ENCODE measurements at regions not wholly inside any gene's neighbourhood (a gene's known extent, or its start where the extent isn't known, plus 50 kb on each side); places are given as distances from the start of the nearest gene placed in this dataset.

- DNase-seq, result no peak
Observed at GRCh38 chr9:16025627-16026026, 472.8 kb downstream of the CCDC171 start.

- no peak for DNase-seq
Observed at GRCh38 chr9:16026886-16027285, 474.0 kb downstream of the CCDC171 start.

GRCh38 chr9:16028548-16028947 lies 475.7 kb downstream of the CCDC171 start:
- no peak for DNase-seq

- no peak for DNase-seq
Observed at GRCh38 chr9:16029046-16029615, 476.3 kb downstream of the CCDC171 start.

GRCh38 chr9:16029796-16030363 lies 477.0 kb downstream of the CCDC171 start:
- DNase-seq, result no peak

- no peak for DNase-seq
Observed at GRCh38 chr9:16030528-16031185, 477.8 kb downstream of the CCDC171 start.

- DNase-seq, result no peak
Observed at GRCh38 chr9:16031486-16031885, 478.6 kb downstream of the CCDC171 start.

- no peak for DNase-seq
Observed at GRCh38 chr9:16031971-16032370, 479.1 kb downstream of the CCDC171 start.

GRCh38 chr9:16032799-16033198 lies 480.0 kb downstream of the CCDC171 start:
- DNase-seq, result no peak

GRCh38 chr9:16033253-16033652 lies 480.4 kb downstream of the CCDC171 start:
- no peak for DNase-seq

GRCh38 chr9:16033921-16034691 lies 481.3 kb downstream of the CCDC171 start:
- DNase-seq, result no peak

GRCh38 chr9:16039218-16039987 lies 486.6 kb downstream of the CCDC171 start:
- DNase-seq, result no peak

- no peak for DNase-seq
Observed at GRCh38 chr9:16039988-16040761, 487.3 kb downstream of the CCDC171 start.

- DNase-seq, result no peak
Observed at GRCh38 chr9:16043756-16044578, 491.1 kb downstream of the CCDC171 start.

GRCh38 chr9:16044579-16044881 lies 491.7 kb downstream of the CCDC171 start:
- DNase-seq, result no peak

- DNase-seq, result no peak
Observed at GRCh38 chr9:16045651-16046280, 492.9 kb downstream of the CCDC171 start.

GRCh38 chr9:16046713-16047112 lies 493.9 kb downstream of the CCDC171 start:
- DNase-seq, result no peak

GRCh38 chr9:16048129-16048528 lies 495.3 kb downstream of the CCDC171 start:
- no peak for DNase-seq

GRCh38 chr9:16052146-16052545 lies 499.3 kb downstream of the CCDC171 start:
- DNase-seq, result no peak

GRCh38 chr9:16052757-16053530 lies 500.1 kb downstream of the CCDC171 start:
- DNase-seq, result no peak

Measured in DMS79 treated with DMSO at 0.1 percent for 48 hours (cell line).